Small intestine (tissue), 7 donors: ENCODE measurements at regions not wholly inside any gene's neighbourhood (a gene's known extent, or its start where the extent isn't known, plus 50 kb on each side); places are given as distances from the start of the nearest gene placed in this dataset.

Experiments used
- DNase-seq, 2 donors: peaks; one replicate each; pipeline versions ENCODE4 v3.0.0 to v3.0.0-alpha.2; 2013
- FAIRE-seq: peaks from 2 replicates; lab custom pipeline; 2012; peaks lifted over from hg19 to GRCh38; lab: Jason Lieb, UNC
- H3K27ac ChIP-seq, 3 donors: one replicate each; pipeline ENCODE4 v1.5.1; 2013; ENCODE audit warnings: low read length in 2 of 3, mild to moderate bottlenecking in 2 of 3, control low read depth in 1 of 3, inconsistent platforms in 1 of 3, low read depth in 1 of 3, moderate library complexity in 1 of 3
- H3K27me3 ChIP-seq, 3 donors: one replicate each; pipeline ENCODE4 v1.6.1; 2013; ENCODE audit warnings: low read length in 3 of 3, inconsistent platforms in 1 of 3; ENCODE audit not compliant: control insufficient read depth in 3 of 3, insufficient read depth in 3 of 3
- H3K36me3 ChIP-seq, 3 donors: one replicate each; pipeline ENCODE4 v1.6.1; 2013; ENCODE audit warnings: low read length in 3 of 3, inconsistent platforms in 1 of 3, low read depth in 1 of 3, mild to moderate bottlenecking in 1 of 3, moderate library complexity in 1 of 3; ENCODE audit not compliant: control insufficient read depth in 3 of 3, insufficient read depth in 2 of 3
- H3K4me1 ChIP-seq, 3 donors: one replicate each; pipeline ENCODE4 v1.6.1; 2013; ENCODE audit warnings: low read length in 2 of 3, inconsistent platforms in 1 of 3, low read depth in 1 of 3, mild to moderate bottlenecking in 1 of 3, moderate library complexity in 1 of 3; ENCODE audit not compliant: control insufficient read depth in 3 of 3, insufficient read depth in 2 of 3
- H3K4me3 ChIP-seq, 3 donors: one replicate each; pipeline ENCODE4 v1.5.1; 2013; ENCODE audit warnings: low read length in 3 of 3, control low read depth in 1 of 3, inconsistent platforms in 1 of 3, low read depth in 1 of 3, mild to moderate bottlenecking in 1 of 3, moderate library complexity in 1 of 3
- H3K9me3 ChIP-seq, 2 donors: one replicate each; pipeline ENCODE4 v1.6.1; 2013; ENCODE audit warnings: low read depth in 1 of 2, low read length in 1 of 2; ENCODE audit not compliant: control insufficient read depth in 2 of 2, insufficient read depth in 1 of 2
- WGBS, 3 donors: extraction: QIAGEN DNeasy Blood & Tissue Kit; methylation state at CpG; one replicate each; pipeline ENCODE4 v1.1.7; 2013; 5-methylcytosine and 5-hydroxymethylcytosine counted together
- donor health status: healthy with polysubstance abuse.
- donor health status: control.
- donor health status: control.
- donor health status: Bipolar disorder and iron deficiency.
- donor health status: healthy.

DNA sequence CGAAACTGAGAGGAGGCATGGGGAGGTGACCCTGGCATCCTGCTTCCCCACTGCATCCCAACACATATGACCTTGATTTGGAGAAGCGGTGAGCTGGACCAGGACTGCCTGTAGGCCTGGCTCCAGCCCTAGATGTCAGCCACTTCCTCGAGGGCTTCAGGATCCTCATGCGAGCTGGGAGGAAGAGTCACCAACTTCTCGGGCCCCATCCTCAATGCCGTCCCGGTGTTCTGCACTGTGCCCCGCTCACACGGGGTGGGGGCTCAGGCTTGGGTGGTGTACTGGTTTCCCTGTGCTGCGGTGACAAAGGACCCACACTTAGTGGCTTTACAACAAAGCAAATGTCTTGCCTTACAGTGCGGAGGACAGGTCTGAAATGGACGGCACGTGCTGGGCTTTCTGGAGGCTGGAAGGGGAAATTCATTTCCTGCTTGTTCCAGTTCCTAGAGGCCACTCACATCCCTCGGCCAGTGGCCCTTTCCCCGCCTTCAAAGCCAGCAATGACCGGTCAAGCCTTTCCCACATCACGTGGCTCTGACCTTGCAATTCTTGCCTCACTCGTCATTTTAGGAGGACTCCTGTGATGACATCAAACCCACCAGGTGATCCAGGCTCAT is 298.1 kb upstream of the RTL1 start:
- Histone ChIP-seq H3K27me3 (no peaks in the 10 kb centered on the region), H3K4me1 (no peaks in the 10 kb centered on the region), H3K4me3 (no peak overlapping the region), H3K36me3 (no peaks in the 10 kb centered on the region), H3K27ac (no peak overlapping the region), H3K9me3 (peaks cover 0 to 11% of the 10 kb centered on the region in 2 donors)
- no peak for FAIRE-seq
- 86 to 91% (median 90%) methylated on average over 18 of the region's 18 CpGs for WGBS, 3 donors
- DNase-seq: no peak

GRCh38 chr14:101202627-101203404 is 299.3 kb upstream of the RTL1 start:
- Histone ChIP-seq H3K4me3 (no peak overlapping the region), H3K9me3 (peaks cover 0 to 11% of the 10 kb centered on the region in 2 donors), H3K4me1 (no peaks in the 10 kb centered on the region), H3K27ac (no peak overlapping the region), H3K36me3 (no peaks in the 10 kb centered on the region), H3K27me3 (no peaks in the 10 kb centered on the region)
- DNase-seq: no peak
- no peak for FAIRE-seq
- 85 to 88% (median 86%) methylated on average over 25 of the region's 25 CpGs for WGBS, 3 donors

DNA sequence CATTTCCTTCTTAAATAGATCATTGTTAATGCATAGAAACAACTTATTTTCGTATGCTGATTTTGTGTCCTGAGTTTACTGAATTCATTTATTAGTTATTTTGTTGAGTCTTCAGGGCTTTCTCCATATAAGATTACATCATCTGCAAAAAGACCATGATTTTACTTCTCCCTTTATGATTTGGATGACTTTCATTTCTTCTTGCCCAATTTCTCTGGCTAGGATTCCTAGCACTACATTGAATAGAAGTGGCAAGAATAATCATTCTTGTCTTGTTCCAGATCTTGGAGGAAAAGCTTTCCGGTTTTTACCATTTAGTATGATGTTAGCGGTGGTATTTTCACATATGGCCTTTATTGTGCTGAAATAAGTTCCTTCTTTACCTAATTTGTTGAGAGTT is 303.0 kb upstream of the RTL1 start:
- Histone ChIP-seq H3K36me3 (no peaks in the 10 kb centered on the region), H3K9me3 (peaks cover 0 to 22% of the 10 kb centered on the region in 2 donors), H3K27ac (no peak overlapping the region), H3K4me3 (no peak overlapping the region), H3K4me1 (no peaks in the 10 kb centered on the region), H3K27me3 (no peaks in the 10 kb centered on the region)
- no peak for DNase-seq
- no peak for FAIRE-seq
- 85 to 92% (median 86%) methylated on average over 3 of the region's 3 CpGs for WGBS, 3 donors

DNA sequence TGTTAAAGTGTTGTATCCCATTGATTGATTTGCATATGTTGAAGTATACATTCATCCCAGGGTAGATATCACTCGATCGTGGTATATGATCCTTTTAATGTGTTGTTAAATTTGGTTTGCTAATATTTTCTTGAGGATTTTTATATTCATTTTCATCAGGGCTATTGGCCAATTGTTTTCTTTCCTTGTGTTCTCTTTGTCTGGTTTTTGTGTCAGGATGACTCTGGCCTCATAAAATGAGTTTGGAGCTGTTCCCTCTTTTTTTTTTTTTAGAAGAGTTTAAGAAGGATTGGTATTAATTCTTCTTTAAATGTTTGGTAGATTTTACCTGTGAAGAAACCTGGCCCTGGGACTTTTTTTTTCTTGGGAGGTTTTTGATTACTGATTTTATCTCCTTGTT is 303.5 kb upstream of the RTL1 start:
- Histone ChIP-seq H3K27ac (no peak overlapping the region), H3K4me1 (no peaks in the 10 kb centered on the region), H3K4me3 (no peak overlapping the region), H3K9me3 (peaks cover 0 to 22% of the 10 kb centered on the region in 2 donors), H3K27me3 (no peaks in the 10 kb centered on the region), H3K36me3 (no peaks in the 10 kb centered on the region)
- no peak for DNase-seq
- WGBS, 3 donors: 88 to 97% (median 89%) methylated on average over 2 of the region's 2 CpGs
- FAIRE-seq: no peak

GRCh38 chr14:101207897-101208296 is 304.4 kb upstream of the RTL1 start:
- Histone ChIP-seq H3K4me1 (no peaks in the 10 kb centered on the region), H3K4me3 (no peak overlapping the region), H3K27me3 (no peaks in the 10 kb centered on the region), H3K36me3 (no peaks in the 10 kb centered on the region), H3K27ac (no peak overlapping the region), H3K9me3 (peaks cover 0 to 26% of the 10 kb centered on the region in 2 donors)
- DNase-seq (no peak), FAIRE-seq (no peak)
- 45 to 77% (median 71%) methylated on average over 1 of the region's 1 CpG for WGBS, 3 donors

- DNase-seq: no peak
- Histone ChIP-seq H3K27me3 (no peaks in the 10 kb centered on the region), H3K4me3 (no peak overlapping the region), H3K36me3 (no peaks in the 10 kb centered on the region), H3K9me3 (peaks cover 0 to 22% of the 10 kb centered on the region in 2 donors), H3K4me1 (no peaks in the 10 kb centered on the region), H3K27ac (no peak overlapping the region)
- WGBS, 3 donors: 78 to 84% (median 82%) methylated on average over 2 of the region's 2 CpGs
- FAIRE-seq: no peak
These were observed 306.1 kb upstream of the RTL1 start for GRCh38 chr14:101209594-101209993.

- DNase-seq (no peak), FAIRE-seq (no peak)
- WGBS, 3 donors: 81 to 87% (median 81%) methylated on average over 5 of the region's 5 CpGs
- Histone ChIP-seq H3K27ac (no peak overlapping the region), H3K4me3 (no peak overlapping the region), H3K9me3 (peaks cover 0 to 18% of the 10 kb centered on the region in 2 donors), H3K27me3 (no peaks in the 10 kb centered on the region), H3K4me1 (peaks cover 0 to 37% (median 0%) of the 10 kb centered on the region in 3 donors), H3K36me3 (no peaks in the 10 kb centered on the region)
These were observed 311.7 kb upstream of the RTL1 start for GRCh38 chr14:101215266-101215665.

GRCh38 chr14:101215927-101216326 is 312.4 kb upstream of the RTL1 start:
- Histone ChIP-seq H3K36me3 (no peaks in the 10 kb centered on the region), H3K27ac (peak overlapping the region in 1 of 3 donors; percentile 75), H3K4me1 (peaks cover 0 to 43% (median 0%) of the 10 kb centered on the region in 3 donors), H3K4me3 (no peak overlapping the region), H3K9me3 (peaks cover 0 to 18% of the 10 kb centered on the region in 2 donors), H3K27me3 (no peaks in the 10 kb centered on the region)
- DNase-seq: peak in 1 of 2 donors; percentile 44
- FAIRE-seq: no peak
- 71 to 81% (median 73%) methylated on average over 12 of the region's 12 CpGs for WGBS, 3 donors
